ENCODE measurements at regions not wholly inside any gene's neighbourhood (a gene's known extent, or its start where the extent isn't known, plus 50 kb on each side); places are given as distances from the start of the nearest gene placed in this dataset.

DNA sequence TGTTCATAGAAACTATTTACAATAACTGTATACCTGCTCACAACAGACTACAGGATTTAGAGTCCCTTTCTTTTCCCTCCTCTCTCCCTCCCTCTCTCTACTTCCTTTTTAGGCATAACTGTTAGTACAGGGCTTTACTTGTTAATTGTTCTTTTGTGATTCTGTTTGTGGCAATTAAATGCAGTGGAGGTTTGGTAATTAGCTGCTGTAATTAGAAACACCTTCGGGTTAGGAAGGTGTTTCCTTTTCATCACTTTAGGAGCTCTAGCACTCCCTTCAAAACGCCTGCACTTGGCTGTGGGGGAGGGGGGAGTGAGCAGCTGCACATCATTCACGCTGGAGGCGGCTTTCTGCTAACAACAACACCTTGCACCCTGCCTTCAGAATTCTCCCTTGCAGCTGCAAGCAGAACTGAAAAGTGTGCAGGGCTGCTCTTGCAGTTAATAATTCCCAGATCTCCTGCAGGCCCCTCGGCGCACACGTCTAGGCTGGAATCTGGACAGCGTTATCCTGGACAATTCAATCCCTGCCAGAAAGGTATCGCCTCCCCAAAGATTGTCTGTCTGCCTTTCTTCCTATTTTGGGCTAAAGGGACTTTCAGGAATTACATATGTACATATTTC, 242.6 kb upstream of the RGMA start:
- H3K27me3 ChIP-seq, result no peaks in the 10 kb centered on the region
- H3K4me1 ChIP-seq, result peaks cover 19% of the 10 kb centered on the region
- no peaks in the 10 kb centered on the region for H3K9me3 ChIP-seq
- no peaks in the 10 kb centered on the region for H3K36me3 ChIP-seq (replicated peaks in 1 of 2; ENCODE audit: insufficient read depth in 1 of 2, low read depth in 2 of 2)
- H3K4me3 ChIP-seq, result no peak overlapping the region
- peak in 1 of 3 donors; percentile 3 for TF ChIP-seq POLR2A (IDR thresholded peaks at IDR 0.05)
- TF ChIP-seq, protein P1, sequence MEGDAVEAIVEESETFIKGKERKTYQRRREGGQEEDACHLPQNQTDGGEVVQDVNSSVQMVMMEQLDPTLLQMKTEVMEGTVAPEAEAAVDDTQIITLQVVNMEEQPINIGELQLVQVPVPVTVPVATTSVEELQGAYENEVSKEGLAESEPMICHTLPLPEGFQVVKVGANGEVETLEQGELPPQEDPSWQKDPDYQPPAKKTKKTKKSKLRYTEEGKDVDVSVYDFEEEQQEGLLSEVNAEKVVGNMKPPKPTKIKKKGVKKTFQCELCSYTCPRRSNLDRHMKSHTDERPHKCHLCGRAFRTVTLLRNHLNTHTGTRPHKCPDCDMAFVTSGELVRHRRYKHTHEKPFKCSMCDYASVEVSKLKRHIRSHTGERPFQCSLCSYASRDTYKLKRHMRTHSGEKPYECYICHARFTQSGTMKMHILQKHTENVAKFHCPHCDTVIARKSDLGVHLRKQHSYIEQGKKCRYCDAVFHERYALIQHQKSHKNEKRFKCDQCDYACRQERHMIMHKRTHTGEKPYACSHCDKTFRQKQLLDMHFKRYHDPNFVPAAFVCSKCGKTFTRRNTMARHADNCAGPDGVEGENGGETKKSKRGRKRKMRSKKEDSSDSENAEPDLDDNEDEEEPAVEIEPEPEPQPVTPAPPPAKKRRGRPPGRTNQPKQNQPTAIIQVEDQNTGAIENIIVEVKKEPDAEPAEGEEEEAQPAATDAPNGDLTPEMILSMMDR (IDR thresholded peaks at IDR 0.05), result no peak
- intact Hi-C loops (cut with DNase I), result no loop called here
- ATAC-seq (peak; percentile 67), DNase-seq (peak; percentile 35 to 61 (median 42))
- peak overlapping the region in 3 of 4 donors; percentile 57 to 66 (median 65) for H3K27ac ChIP-seq
- 7 to 16% methylated on average over 9 of the region's 9 CpGs for WGBS, 2 donors

DNA sequence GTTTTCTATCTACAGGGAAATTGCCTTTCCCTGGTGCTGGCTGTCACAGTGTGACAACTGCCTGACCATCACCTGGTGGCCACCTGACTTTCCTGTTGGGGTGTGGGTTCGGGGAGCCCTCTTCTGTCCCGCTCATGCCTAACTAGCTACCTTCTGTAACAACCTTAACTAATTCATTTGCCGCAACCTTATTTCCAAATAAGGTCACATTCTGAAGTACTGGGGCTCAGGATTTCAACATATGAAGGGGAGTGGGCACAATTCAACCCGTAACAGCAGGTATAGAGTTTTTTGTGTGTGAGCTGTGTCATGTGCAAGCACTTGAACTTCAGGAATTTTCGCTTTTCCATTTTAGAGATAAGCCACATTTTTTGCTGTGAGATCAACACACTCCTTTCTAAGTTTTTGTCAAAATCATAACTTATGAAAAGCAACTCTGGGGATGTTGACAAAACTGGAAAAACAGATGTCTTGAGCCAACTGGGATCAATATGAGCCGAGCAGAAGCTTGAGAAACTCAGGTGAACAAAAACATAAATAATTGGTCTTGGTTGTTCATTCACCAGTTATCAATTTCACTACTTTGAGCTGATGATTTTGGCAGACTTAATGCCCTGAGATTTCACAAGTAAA, 242.0 kb upstream of the RGMA start:
- H3K27me3 ChIP-seq, result no peaks in the 10 kb centered on the region
- WGBS, 2 donors, result 47 to 49% methylated on average over 6 of the region's 6 CpGs
- intact Hi-C loops (cut with DNase I), result no loop called here
- DNase-seq, result peak in 1 of 4 donors; percentile 4
- ATAC-seq, result peak; percentile 31
- H3K36me3 ChIP-seq (replicated peaks in 1 of 2; ENCODE audit: insufficient read depth in 1 of 2, low read depth in 2 of 2), result no peaks in the 10 kb centered on the region
- peaks cover 19% of the 10 kb centered on the region for H3K4me1 ChIP-seq
- no peak for TF ChIP-seq POLR2A (IDR thresholded peaks at IDR 0.05)
- TF ChIP-seq, protein P1 (IDR thresholded peaks at IDR 0.05), result peak in 1 of 7 experiments; percentile 9
- no peaks in the 10 kb centered on the region for H3K9me3 ChIP-seq
- H3K27ac ChIP-seq, result peak overlapping the region in 3 of 4 donors; percentile 57 to 66 (median 65)
- H3K4me3 ChIP-seq, result no peak overlapping the region

DNA sequence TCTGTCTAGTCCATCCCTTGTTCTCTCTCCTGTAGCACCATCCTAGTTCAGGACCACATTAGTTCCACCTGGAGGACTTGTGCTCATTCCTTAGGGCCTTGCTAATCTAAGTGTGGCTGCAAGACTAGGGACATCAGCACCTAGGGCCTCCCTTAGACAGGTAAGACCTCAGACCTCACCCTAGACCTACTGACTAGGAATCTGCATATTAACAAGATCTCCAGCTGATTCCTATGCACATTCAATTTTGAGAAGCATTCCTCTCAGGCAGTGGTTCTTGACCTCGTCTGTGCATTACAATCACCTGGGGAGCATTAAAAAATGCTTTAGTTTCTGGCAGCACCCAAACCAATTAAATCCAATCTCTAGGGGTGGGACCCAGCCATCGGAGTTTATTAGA, 238.4 kb upstream of the RGMA start:
- H3K4me3 ChIP-seq, result no peak overlapping the region
- TF ChIP-seq POLR2A (IDR thresholded peaks at IDR 0.05), result no peak
- TF ChIP-seq, protein P1 (IDR thresholded peaks at IDR 0.05), result no peak
- H3K36me3 ChIP-seq (replicated peaks in 1 of 2; ENCODE audit: insufficient read depth in 1 of 2, low read depth in 2 of 2), result no peaks in the 10 kb centered on the region
- H3K27me3 ChIP-seq, result no peaks in the 10 kb centered on the region
- intact Hi-C loops (cut with DNase I), result no loop called here
- H3K9me3 ChIP-seq, result no peaks in the 10 kb centered on the region
- peaks cover 16% of the 10 kb centered on the region for H3K4me1 ChIP-seq
- DNase-seq, result no peak
- 64 to 84% methylated on average over 2 of the region's 2 CpGs for WGBS, 2 donors
- no peak for ATAC-seq
- no peak overlapping the region for H3K27ac ChIP-seq

DNA sequence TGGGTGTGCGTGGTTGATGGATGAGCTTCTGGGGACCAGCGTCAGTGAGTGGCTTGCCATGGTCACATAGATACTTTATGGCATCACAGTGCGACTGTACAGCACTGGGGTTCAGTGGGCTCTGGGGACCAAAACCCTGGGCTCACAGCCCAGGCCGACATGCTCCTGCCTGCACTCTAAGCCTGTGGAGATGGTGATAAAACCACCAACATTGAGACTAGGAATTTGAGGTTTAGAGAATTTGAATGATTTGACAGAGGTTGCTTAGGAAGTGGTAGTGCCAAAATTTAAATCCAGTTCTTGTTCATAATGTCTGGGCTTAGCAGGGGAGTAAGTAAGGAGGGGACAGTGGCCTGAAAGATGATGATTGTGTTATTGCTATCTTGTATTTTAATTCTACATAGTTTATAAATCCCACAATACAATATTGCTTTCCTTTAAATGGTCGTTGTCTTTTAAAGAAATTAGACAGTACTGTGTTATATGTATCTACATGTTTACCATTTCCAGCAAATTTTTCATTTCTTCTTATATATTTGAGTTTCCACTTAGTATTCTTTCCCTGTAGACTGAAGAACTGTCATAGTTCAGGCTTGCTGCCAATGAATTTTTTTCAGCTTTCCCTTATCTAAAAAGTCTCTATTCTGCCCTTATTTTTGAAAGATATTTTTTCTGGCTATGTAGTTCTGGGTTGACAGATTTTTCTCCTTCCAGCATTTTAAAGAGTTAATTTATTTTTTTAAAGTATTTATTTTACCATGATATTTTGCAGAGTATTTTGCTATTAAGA, 235.4 kb upstream of the RGMA start:
- no peaks in the 10 kb centered on the region for H3K27me3 ChIP-seq
- intact Hi-C loops (cut with DNase I), result no loop called here
- no peak for DNase-seq

More for the DNA sequence above, 235.4 kb upstream of the RGMA start:
- Histone ChIP-seq H3K4me1 (no peaks in the 10 kb centered on the region), H3K9me3 (no peaks in the 10 kb centered on the region), H3K36me3 (replicated peaks in 1 of 2; ENCODE audit: insufficient read depth in 1 of 2, low read depth in 2 of 2) (no peaks in the 10 kb centered on the region), H3K4me3 (no peak overlapping the region), H3K27ac (no peak overlapping the region)
- ATAC-seq, result no peak
- TF ChIP-seq, protein P1 (IDR thresholded peaks at IDR 0.05), result no peak
- no peak for TF ChIP-seq POLR2A (IDR thresholded peaks at IDR 0.05)
- 84 to 90% methylated on average over 4 to 5 of the region's 5 CpGs for WGBS, 2 donors
